Subcutaneous abdominal adipose tissue (tissue), 5 donors: ENCODE measurements at regions not wholly inside any gene's neighbourhood (a gene's known extent, or its start where the extent isn't known, plus 50 kb on each side); places are given as distances from the start of the nearest gene placed in this dataset.
"Not testable (repeated sequence)": the region's sequence is repeated elsewhere in the genome, so short reads cannot be mapped to it uniquely, and the experiment has no call there.

Experiments used
- H3K27ac ChIP-seq: one replicate; pipeline ENCODE4 v1.7.0; 2013; ENCODE audit warnings: low read depth, mild to moderate bottlenecking, inconsistent platforms, low read length, moderate library complexity
- H3K27me3 ChIP-seq, 5 donors: one replicate each; pipeline ENCODE4 v1.7.0; 2013; ENCODE audit warnings: low read length in 5 of 5, inconsistent platforms in 1 of 5; ENCODE audit not compliant: control insufficient read depth in 5 of 5, insufficient read depth in 4 of 5
- H3K36me3 ChIP-seq, 5 donors: one replicate each; pipeline ENCODE4 v1.7.0; 2013; ENCODE audit warnings: low read length in 5 of 5; ENCODE audit not compliant: control insufficient read depth in 5 of 5, insufficient read depth in 5 of 5
- H3K4me1 ChIP-seq, 5 donors: one replicate each; pipeline ENCODE4 v1.7.0; 2013; ENCODE audit warnings: low read length in 5 of 5, mild to moderate bottlenecking in 3 of 5, moderate library complexity in 1 of 5; ENCODE audit not compliant: control insufficient read depth in 5 of 5, insufficient read depth in 5 of 5
- H3K4me3 ChIP-seq, 5 donors: one replicate each; pipeline ENCODE4 v1.7.0; 2013; ENCODE audit warnings: low read length in 5 of 5, low read depth in 1 of 5
- H3K9ac ChIP-seq, 5 donors: one replicate each; pipeline ENCODE4 v1.7.0; 2013; ENCODE audit warnings: low read length in 5 of 5, mild to moderate bottlenecking in 4 of 5, moderate library complexity in 3 of 5
- H3K9me3 ChIP-seq, 5 donors: one replicate each; pipeline ENCODE4 v1.7.0; 2013; ENCODE audit warnings: low read length in 5 of 5; ENCODE audit not compliant: control insufficient read depth in 5 of 5
- donor health status: healthy.
- donor health status: healthy.
- donor health status: healthy.
- donor health status: healthy.
- donor health status: healthy.

GRCh38 chr9:90469865-90470387, 172.7 kb downstream of the DIRAS2 start:
- Histone ChIP-seq H3K4me3 (no peak overlapping the region), H3K9me3 (no peaks in the 10 kb centered on the region), H3K4me1 (no peaks in the 10 kb centered on the region), H3K9ac (no peak overlapping the region), H3K36me3 (no peaks in the 10 kb centered on the region), H3K27me3 (peaks cover 0 to 4% (median 0%) of the 10 kb centered on the region in 5 donors), H3K27ac (no peak overlapping the region)

DNA sequence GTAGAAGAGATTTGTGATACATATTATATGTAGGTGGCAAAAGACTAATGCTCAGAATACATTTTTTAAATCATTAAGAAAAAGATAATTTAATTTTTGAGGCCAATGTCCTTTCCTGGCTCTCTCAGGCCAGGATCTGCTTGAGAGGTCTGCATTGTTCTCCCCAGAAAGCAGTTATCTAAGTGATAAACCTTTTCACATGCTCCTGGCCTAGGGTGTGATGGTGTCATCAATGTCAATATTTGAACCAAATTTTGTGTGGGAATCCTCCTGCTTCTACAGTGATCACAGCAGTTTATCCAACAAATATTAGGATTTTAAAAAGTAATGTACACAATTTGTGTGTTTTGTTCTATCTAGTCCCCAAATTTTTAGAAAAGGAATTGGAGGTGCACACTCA, 166.6 kb downstream of the DIRAS2 start:
- Histone ChIP-seq H3K4me1 (no peaks in the 10 kb centered on the region), H3K27ac (no peak overlapping the region), H3K9ac (no peak overlapping the region), H3K36me3 (no peaks in the 10 kb centered on the region), H3K27me3 (peaks cover 0 to 6% (median 0%) of the 10 kb centered on the region in 5 donors), H3K4me3 (no peak overlapping the region), H3K9me3 (no peaks in the 10 kb centered on the region)

- Histone ChIP-seq H3K9ac (no peak overlapping the region), H3K4me1 (no peaks in the 10 kb centered on the region), H3K27me3 (peaks cover 0 to 2% (median 0%) of the 10 kb centered on the region in 5 donors), H3K27ac (no peak overlapping the region), H3K9me3 (no peaks in the 10 kb centered on the region), H3K4me3 (no peak overlapping the region), H3K36me3 (no peaks in the 10 kb centered on the region)
Observed at GRCh38 chr9:90477535-90477934, 165.1 kb downstream of the DIRAS2 start.

DNA sequence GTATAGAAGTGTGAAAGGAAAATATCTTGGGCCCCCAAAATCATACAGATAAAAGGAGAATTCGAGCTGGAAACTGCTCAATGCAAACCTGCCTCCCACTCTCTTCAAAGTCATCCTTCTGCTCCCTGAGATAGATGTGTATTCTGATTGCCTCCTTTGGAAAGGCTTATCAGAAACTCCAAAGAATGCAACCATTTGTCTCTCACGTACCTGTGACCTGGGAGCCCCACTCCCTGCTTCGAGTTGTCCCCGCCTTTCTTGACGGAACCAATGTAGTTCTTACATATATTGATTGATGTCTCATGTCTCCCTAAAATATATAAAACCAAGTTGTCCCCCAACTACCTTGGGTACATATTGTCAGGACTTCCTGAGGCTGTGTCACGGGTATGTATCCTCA, 163.8 kb downstream of the DIRAS2 start:
- H3K9me3 ChIP-seq = no peaks in the 10 kb centered on the region
- H3K27ac ChIP-seq = no peak overlapping the region
- H3K36me3 ChIP-seq = no peaks in the 10 kb centered on the region
- peaks cover 0 to 2% (median 0%) of the 10 kb centered on the region in 5 donors for H3K27me3 ChIP-seq
- H3K4me3 ChIP-seq = no peak overlapping the region
- no peak overlapping the region for H3K9ac ChIP-seq
- H3K4me1 ChIP-seq = no peaks in the 10 kb centered on the region

DNA sequence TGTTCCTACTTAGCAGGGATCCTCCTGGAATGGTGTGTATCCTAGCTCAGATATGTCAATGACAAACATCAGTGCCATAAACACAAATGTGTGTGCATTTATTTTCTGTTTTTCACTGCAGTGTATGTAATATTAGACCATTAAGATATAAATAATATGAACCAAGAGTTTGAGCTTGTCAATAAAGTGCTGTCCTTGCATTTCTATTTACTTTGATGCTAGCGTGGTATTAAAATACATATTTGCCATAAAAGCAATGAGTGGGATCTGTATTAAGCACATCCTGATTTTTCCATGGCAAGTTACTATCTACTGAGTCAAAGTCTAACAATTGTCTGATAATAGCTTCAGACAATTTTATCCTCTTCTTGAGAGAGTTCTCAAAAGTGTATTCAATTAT, 157.6 kb downstream of the DIRAS2 start:
- H3K36me3 ChIP-seq = no peaks in the 10 kb centered on the region
- no peak overlapping the region for H3K4me3 ChIP-seq
- no peaks in the 10 kb centered on the region for H3K27me3 ChIP-seq
- H3K9ac ChIP-seq = no peak overlapping the region
- no peaks in the 10 kb centered on the region for H3K4me1 ChIP-seq
- peaks cover 0 to 11% (median 5%) of the 10 kb centered on the region in 5 donors for H3K9me3 ChIP-seq
- H3K27ac ChIP-seq = no peak overlapping the region

DNA sequence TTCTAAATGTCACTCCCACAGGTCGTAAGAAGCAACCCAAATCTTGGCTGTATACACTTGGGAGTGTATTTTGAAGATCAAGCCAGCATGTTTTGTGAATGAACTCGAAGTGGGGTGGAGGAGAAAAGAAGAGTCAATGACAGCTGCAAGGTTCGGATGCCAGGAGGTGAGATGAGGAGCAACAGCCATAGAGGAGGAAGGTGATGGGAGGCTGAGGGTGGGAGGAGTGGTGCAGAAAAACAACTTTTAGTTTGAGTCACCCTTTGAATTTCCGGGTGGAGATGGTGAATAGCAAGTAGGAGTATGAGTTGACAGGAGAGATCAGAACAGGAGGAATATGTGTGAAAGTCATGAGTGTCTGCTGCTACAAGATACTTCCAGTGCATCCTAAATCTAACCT, 153.6 kb downstream of the DIRAS2 start:
- Histone ChIP-seq H3K9me3 (peaks cover 0 to 12% (median 5%) of the 10 kb centered on the region in 5 donors), H3K27me3 (no peaks in the 10 kb centered on the region), H3K4me3 (no peak overlapping the region), H3K27ac (no peak overlapping the region), H3K36me3 (no peaks in the 10 kb centered on the region), H3K9ac (no peak overlapping the region), H3K4me1 (no peaks in the 10 kb centered on the region)

GRCh38 chr9:90499761-90500160, 142.9 kb downstream of the DIRAS2 start:
- no peaks in the 10 kb centered on the region for H3K4me1 ChIP-seq
- no peaks in the 10 kb centered on the region for H3K36me3 ChIP-seq
- no peaks in the 10 kb centered on the region for H3K9me3 ChIP-seq
- H3K27ac ChIP-seq = no peak overlapping the region
- H3K9ac ChIP-seq = no peak overlapping the region
- no peaks in the 10 kb centered on the region for H3K27me3 ChIP-seq
- no peak overlapping the region for H3K4me3 ChIP-seq

DNA sequence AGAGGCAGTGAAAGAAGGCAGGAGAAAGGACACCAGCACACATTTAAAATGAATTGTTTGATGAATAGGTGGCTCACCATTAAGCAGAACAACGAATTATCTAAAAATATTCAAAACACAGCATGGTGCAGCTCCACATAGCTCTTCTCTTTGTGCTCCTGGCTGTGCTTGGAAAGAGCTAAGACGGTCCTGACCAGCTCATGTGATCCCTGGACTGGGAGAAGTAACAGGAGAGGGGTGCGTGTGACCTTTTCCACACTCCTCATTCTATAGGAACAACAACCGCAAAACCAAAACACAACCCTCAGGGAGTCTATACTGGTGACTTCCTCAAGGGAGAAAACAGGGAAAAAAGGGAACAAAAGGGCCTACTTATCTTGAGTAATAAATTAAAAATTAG, 140.5 kb downstream of the DIRAS2 start:
- H3K4me3 ChIP-seq = no peak overlapping the region
- no peaks in the 10 kb centered on the region for H3K9me3 ChIP-seq
- no peaks in the 10 kb centered on the region for H3K27me3 ChIP-seq
- no peaks in the 10 kb centered on the region for H3K36me3 ChIP-seq
- no peak overlapping the region for H3K9ac ChIP-seq
- no peak overlapping the region for H3K27ac ChIP-seq
- no peaks in the 10 kb centered on the region for H3K4me1 ChIP-seq

DNA sequence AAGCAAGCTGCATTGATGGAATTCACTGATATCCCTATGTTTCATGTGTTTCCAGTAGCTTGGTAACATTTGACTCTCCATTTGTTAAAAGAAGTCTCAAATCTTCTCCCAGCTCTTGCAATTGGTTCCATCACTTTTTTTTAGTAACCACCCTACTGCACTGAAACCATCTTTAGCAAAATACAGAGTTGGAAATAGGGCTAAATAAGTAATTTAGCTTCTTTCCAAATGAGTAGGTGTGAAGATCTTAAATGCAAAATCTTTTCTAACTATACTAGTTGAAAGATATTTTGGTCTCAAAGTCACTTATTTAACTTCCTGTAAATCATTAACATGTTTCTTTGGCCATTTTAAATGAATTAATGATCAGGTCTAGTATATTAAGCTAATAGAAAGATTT, 138.1 kb downstream of the DIRAS2 start:
- Histone ChIP-seq H3K9me3 (no peaks in the 10 kb centered on the region), H3K27me3 (no peaks in the 10 kb centered on the region), H3K4me3 (no peak overlapping the region), H3K27ac (no peak overlapping the region), H3K9ac (no peak overlapping the region), H3K4me1 (no peaks in the 10 kb centered on the region), H3K36me3 (no peaks in the 10 kb centered on the region)

- Histone ChIP-seq H3K36me3 (no peaks in the 10 kb centered on the region), H3K9me3 (no peaks in the 10 kb centered on the region), H3K27ac (no peak overlapping the region), H3K4me1 (no peaks in the 10 kb centered on the region), H3K9ac (no peak overlapping the region), H3K4me3 (no peak overlapping the region), H3K27me3 (no peaks in the 10 kb centered on the region)
Observed at GRCh38 chr9:90505695-90506094, 136.9 kb downstream of the DIRAS2 start.

GRCh38 chr9:90506402-90506801, 136.2 kb downstream of the DIRAS2 start:
- H3K4me1 ChIP-seq, H3K27ac ChIP-seq, H3K27me3 ChIP-seq, H3K9me3 ChIP-seq, H3K36me3 ChIP-seq, H3K4me3 ChIP-seq, H3K9ac ChIP-seq: not testable (repeated sequence)
